WERI-Rb-1 (cell line): ENCODE measurements at regions not wholly inside any gene's neighbourhood (a gene's known extent, or its start where the extent isn't known, plus 50 kb on each side); places are given as distances from the start of the nearest gene placed in this dataset.

Source experiments
- DNase-seq: peaks from one replicate; pipeline ENCODE4 v3.0.0-alpha.2; 2020
- H3K27ac ChIP-seq: fragments of 250-450 bp; sonication (Bioruptor Pico); 2 replicates; pipeline ENCODE4 v1.5.1; 2020; ENCODE audit warnings: mild to moderate bottlenecking, moderate library complexity
- H3K27me3 ChIP-seq: fragments of 250-450 bp; sonication (Bioruptor Pico); 2 replicates; pipeline ENCODE4 v1.5.1; 2021; ENCODE audit warnings: mild to moderate bottlenecking, low read depth, moderate library complexity; ENCODE audit not compliant: insufficient read depth, severe bottlenecking
- H3K36me3 ChIP-seq: fragments of 250-450 bp; sonication (Bioruptor Pico); 2 replicates; pipeline ENCODE4 v1.5.1; 2020; ENCODE audit warnings: mild to moderate bottlenecking, moderate library complexity
- H3K4me3 ChIP-seq: 2 replicates; pipeline ENCODE4 v1.5.1; 2011; ENCODE audit warnings: low read depth, mild to moderate bottlenecking, control low read depth, low read length
- H3K9me3 ChIP-seq: fragments of 250-450 bp; sonication (Bioruptor Pico); 2 replicates; pipeline ENCODE4 v1.5.1; 2021; ENCODE audit warnings: mild to moderate bottlenecking, moderate library complexity; ENCODE audit not compliant: severe bottlenecking
- TF ChIP-seq, protein P1 (sequence below): IDR thresholded peaks from 2 replicates; pipeline ENCODE4 v1.5.1; 2011; ENCODE audit warnings: low read depth, mild to moderate bottlenecking, control low read depth, inconsistent platforms, low read length

DNA sequence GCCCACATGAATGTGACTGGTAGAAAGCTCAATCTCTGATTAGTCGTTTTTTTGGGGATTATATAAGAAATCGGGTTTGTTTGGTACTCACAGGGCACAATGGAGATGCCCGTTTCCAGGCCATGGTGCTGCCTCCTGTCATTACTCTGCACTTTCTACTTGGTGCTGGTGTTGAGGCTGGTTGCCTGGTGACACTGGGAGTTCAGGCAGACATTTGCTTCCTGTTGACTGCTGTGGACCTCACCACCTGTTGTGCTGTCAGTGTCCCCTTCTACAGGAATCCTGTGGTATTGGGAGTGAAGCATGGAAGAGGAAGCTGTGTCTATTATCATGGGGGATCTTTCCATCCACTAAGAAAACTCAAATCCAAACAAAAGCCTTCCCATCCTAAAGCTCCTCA lies 227.2 kb upstream of the TBL1XR1 start:
- TF ChIP-seq, protein P1, sequence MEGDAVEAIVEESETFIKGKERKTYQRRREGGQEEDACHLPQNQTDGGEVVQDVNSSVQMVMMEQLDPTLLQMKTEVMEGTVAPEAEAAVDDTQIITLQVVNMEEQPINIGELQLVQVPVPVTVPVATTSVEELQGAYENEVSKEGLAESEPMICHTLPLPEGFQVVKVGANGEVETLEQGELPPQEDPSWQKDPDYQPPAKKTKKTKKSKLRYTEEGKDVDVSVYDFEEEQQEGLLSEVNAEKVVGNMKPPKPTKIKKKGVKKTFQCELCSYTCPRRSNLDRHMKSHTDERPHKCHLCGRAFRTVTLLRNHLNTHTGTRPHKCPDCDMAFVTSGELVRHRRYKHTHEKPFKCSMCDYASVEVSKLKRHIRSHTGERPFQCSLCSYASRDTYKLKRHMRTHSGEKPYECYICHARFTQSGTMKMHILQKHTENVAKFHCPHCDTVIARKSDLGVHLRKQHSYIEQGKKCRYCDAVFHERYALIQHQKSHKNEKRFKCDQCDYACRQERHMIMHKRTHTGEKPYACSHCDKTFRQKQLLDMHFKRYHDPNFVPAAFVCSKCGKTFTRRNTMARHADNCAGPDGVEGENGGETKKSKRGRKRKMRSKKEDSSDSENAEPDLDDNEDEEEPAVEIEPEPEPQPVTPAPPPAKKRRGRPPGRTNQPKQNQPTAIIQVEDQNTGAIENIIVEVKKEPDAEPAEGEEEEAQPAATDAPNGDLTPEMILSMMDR: no peak
- no peak for DNase-seq
- H3K27me3 ChIP-seq: no peaks in the 10 kb centered on the region
- H3K36me3 ChIP-seq: no peaks in the 10 kb centered on the region
- H3K9me3 ChIP-seq: no peaks in the 10 kb centered on the region
- H3K4me3 ChIP-seq: no peak overlapping the region
- H3K27ac ChIP-seq: no peak overlapping the region

DNA sequence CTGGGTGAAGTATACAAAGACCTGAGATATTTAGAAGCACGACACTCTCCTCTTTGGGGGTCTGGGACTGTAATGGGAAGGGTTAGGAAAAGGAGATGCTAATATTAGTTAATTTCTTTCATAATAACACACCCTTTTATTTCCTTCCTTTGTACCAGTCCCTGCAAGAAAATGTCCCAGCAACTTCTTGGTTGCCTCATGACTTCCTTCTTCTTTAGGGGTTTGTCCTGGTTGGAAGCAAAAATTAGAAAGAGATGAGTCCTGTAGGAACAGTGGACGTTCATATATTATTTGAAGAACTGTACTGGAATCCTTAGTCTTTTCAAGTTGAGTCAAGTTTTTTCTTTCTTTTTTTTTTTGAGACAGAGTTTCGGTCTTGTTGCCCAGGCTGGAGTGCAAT lies 227.8 kb upstream of the TBL1XR1 start:
- Histone ChIP-seq H3K4me3 (no peak overlapping the region), H3K27me3 (no peaks in the 10 kb centered on the region), H3K9me3 (no peaks in the 10 kb centered on the region), H3K36me3 (no peaks in the 10 kb centered on the region), H3K27ac (no peak overlapping the region)
- no peak for DNase-seq
- TF ChIP-seq, protein P1: no peak

GRCh38 chr3:177426106-177426877 lies 229.0 kb upstream of the TBL1XR1 start:
- TF ChIP-seq, protein P1: no peak
- no peak for DNase-seq
- H3K4me3 ChIP-seq: no peak overlapping the region
- H3K27me3 ChIP-seq: no peaks in the 10 kb centered on the region
- no peaks in the 10 kb centered on the region for H3K9me3 ChIP-seq
- no peak overlapping the region for H3K27ac ChIP-seq
- H3K36me3 ChIP-seq: no peaks in the 10 kb centered on the region

- Histone ChIP-seq H3K27ac (no peak overlapping the region), H3K9me3 (no peaks in the 10 kb centered on the region), H3K36me3 (no peaks in the 10 kb centered on the region), H3K27me3 (no peaks in the 10 kb centered on the region), H3K4me3 (no peak overlapping the region)
- TF ChIP-seq, protein P1: no peak
- DNase-seq: no peak
Measured at GRCh38 chr3:177426878-177427495, 229.7 kb upstream of the TBL1XR1 start.

- TF ChIP-seq, protein P1: no peak
- no peaks in the 10 kb centered on the region for H3K9me3 ChIP-seq
- H3K27me3 ChIP-seq: no peaks in the 10 kb centered on the region
- no peak overlapping the region for H3K4me3 ChIP-seq
- no peak for DNase-seq
- no peaks in the 10 kb centered on the region for H3K36me3 ChIP-seq
- H3K27ac ChIP-seq: no peak overlapping the region
Measured at GRCh38 chr3:177427540-177427939, 230.3 kb upstream of the TBL1XR1 start.
